Prostate gland (tissue), 2 donors: ENCODE measurements at regions not wholly inside any gene's neighbourhood (a gene's known extent, or its start where the extent isn't known, plus 50 kb on each side); places are given as distances from the start of the nearest gene placed in this dataset.

Experiments used
- POLR2A ChIP-seq: fragments of 450-650 bp; IDR thresholded peaks from one replicate; pipeline ENCODE4 v1.6.1; 2016; ENCODE audit warnings: antibody characterized with exemption, mild to moderate bottlenecking
- POLR2AphosphoS5 ChIP-seq: sonication (generic); formaldehyde crosslinking; IDR thresholded peaks from one replicate; pipeline ENCODE4 v1.6.1; 2017; ENCODE audit warnings: antibody characterized with exemption
- TF ChIP-seq, protein P1 (sequence below), 4 experiments: fragments of 200-600 bp in 2 of 4; fragments of 450-650 bp in 2 of 4; sonication (generic) in 2 of 4; IDR thresholded peaks; 1 replicate in 3 of 4; 2 replicates in 1 of 4; pipeline ENCODE4 v1.5.1; 2016 to 2019; ENCODE audit warnings: antibody characterized with exemption in 4 of 4, mild to moderate bottlenecking in 2 of 4, moderate library complexity in 2 of 4

GRCh38 chr18:27785815-27786471, 391.0 kb downstream of the CDH2 start:
- TF ChIP-seq, protein P1, sequence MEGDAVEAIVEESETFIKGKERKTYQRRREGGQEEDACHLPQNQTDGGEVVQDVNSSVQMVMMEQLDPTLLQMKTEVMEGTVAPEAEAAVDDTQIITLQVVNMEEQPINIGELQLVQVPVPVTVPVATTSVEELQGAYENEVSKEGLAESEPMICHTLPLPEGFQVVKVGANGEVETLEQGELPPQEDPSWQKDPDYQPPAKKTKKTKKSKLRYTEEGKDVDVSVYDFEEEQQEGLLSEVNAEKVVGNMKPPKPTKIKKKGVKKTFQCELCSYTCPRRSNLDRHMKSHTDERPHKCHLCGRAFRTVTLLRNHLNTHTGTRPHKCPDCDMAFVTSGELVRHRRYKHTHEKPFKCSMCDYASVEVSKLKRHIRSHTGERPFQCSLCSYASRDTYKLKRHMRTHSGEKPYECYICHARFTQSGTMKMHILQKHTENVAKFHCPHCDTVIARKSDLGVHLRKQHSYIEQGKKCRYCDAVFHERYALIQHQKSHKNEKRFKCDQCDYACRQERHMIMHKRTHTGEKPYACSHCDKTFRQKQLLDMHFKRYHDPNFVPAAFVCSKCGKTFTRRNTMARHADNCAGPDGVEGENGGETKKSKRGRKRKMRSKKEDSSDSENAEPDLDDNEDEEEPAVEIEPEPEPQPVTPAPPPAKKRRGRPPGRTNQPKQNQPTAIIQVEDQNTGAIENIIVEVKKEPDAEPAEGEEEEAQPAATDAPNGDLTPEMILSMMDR (IDR thresholded peaks at IDR 0.05) = no peak
- no peak for TF ChIP-seq POLR2A
- TF ChIP-seq POLR2AphosphoS5 = no peak
